SK-N-MC (cell line): ENCODE measurements at regions not wholly inside any gene's neighbourhood (a gene's known extent, or its start where the extent isn't known, plus 50 kb on each side); places are given as distances from the start of the nearest gene placed in this dataset.

ENCODE experiments used
- EZH2 ChIP-seq: fragments of 200-600 bp; sonication (generic); IDR thresholded peaks from one replicate; pipeline ENCODE4 v1.6.1; 2017; ENCODE audit warnings: antibody characterized with exemption
- FOXP2 ChIP-seq: optimal IDR thresholded peaks from 2 replicates; pipeline ENCODE3; 2011; ENCODE audit warnings: mild to moderate bottlenecking, moderate library complexity; ENCODE audit not compliant: insufficient read depth; ENCODE audit errors: extremely low read length, control extremely low read depth

DNA sequence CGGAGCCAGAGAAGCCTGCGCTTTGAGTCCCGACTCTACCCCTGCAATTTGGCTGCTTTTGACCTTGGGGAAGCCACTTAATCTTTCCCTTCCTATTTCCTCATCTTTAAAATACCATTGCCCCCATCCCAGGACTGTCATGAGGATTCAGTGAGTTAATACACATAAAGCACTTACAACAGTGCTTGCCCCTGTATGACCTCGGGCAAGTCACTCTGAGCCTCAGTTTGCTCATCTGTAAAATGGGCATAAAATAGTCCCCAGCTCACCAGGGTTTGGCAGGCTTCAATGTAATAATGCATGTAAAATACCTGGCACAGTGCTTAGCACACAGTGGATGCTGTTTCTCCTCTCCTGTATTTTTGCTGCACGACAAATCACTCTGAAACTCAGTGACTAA, 278.7 kb upstream of the PWP1 start:
- TF ChIP-seq FOXP2: no peak
- TF ChIP-seq EZH2: no peak
